ENCODE measurements at regions not wholly inside any gene's neighbourhood (a gene's known extent, or its start where the extent isn't known, plus 50 kb on each side); places are given as distances from the start of the nearest gene placed in this dataset.

GRCh38 chr17:12415031-12415430, 250.7 kb upstream of the MYOCD start:
- CTCF ChIA-PET, result no interaction called here
- H3K4me1 Mint-ChIP-seq, result no peaks in the 10 kb centered on the region
- H3K27me3 Mint-ChIP-seq, result no peaks in the 10 kb centered on the region
- H3K36me3 Mint-ChIP-seq, result no peaks in the 10 kb centered on the region
- no peak for DNase-seq
- H3K9me3 Mint-ChIP-seq, result peaks cover 23% of the 10 kb centered on the region
- no peak overlapping the region for H3K27ac Mint-ChIP-seq
- H3K4me3 Mint-ChIP-seq, result no peak overlapping the region

- Mint-ChIP-seq H3K27ac (no peak overlapping the region), H3K4me3 (no peak overlapping the region), H3K27me3 (no peaks in the 10 kb centered on the region), H3K36me3 (no peaks in the 10 kb centered on the region), H3K9me3 (peaks cover 42% of the 10 kb centered on the region), H3K4me1 (no peaks in the 10 kb centered on the region)
- CTCF ChIA-PET, result no interaction called here
- no peak for DNase-seq
Observed at GRCh38 chr17:12421077-12421476, 244.6 kb upstream of the MYOCD start.

- Mint-ChIP-seq H3K9me3 (peaks cover 44% of the 10 kb centered on the region), H3K27ac (no peak overlapping the region), H3K4me3 (no peak overlapping the region), H3K4me1 (no peaks in the 10 kb centered on the region), H3K36me3 (no peaks in the 10 kb centered on the region), H3K27me3 (no peaks in the 10 kb centered on the region)
- DNase-seq, result no peak
- CTCF ChIA-PET, result no interaction called here
Observed at GRCh38 chr17:12421646-12422306, 243.9 kb upstream of the MYOCD start.

- H3K36me3 Mint-ChIP-seq, result no peaks in the 10 kb centered on the region
- H3K9me3 Mint-ChIP-seq, result peaks cover 47% of the 10 kb centered on the region
- no peak for DNase-seq
- CTCF ChIA-PET, result no interaction called here
- no peaks in the 10 kb centered on the region for H3K4me1 Mint-ChIP-seq
- H3K4me3 Mint-ChIP-seq, result no peak overlapping the region
- H3K27me3 Mint-ChIP-seq, result no peaks in the 10 kb centered on the region
- no peak overlapping the region for H3K27ac Mint-ChIP-seq
Observed at GRCh38 chr17:12422651-12423050, 243.0 kb upstream of the MYOCD start.

- no peaks in the 10 kb centered on the region for H3K4me1 Mint-ChIP-seq
- H3K27ac Mint-ChIP-seq, result no peak overlapping the region
- no peak overlapping the region for H3K4me3 Mint-ChIP-seq
- H3K27me3 Mint-ChIP-seq, result no peaks in the 10 kb centered on the region
- DNase-seq, result no peak
- CTCF ChIA-PET, result no interaction called here
- H3K36me3 Mint-ChIP-seq, result no peaks in the 10 kb centered on the region
- peaks cover 47% of the 10 kb centered on the region for H3K9me3 Mint-ChIP-seq
Observed at GRCh38 chr17:12423337-12423736, 242.4 kb upstream of the MYOCD start.

GRCh38 chr17:12429116-12429515, 236.6 kb upstream of the MYOCD start:
- no peak for DNase-seq
- CTCF ChIA-PET, result no interaction called here
- Mint-ChIP-seq H3K9me3 (peaks cover 52% of the 10 kb centered on the region), H3K4me1 (no peaks in the 10 kb centered on the region), H3K4me3 (no peak overlapping the region), H3K27ac (no peak overlapping the region), H3K36me3 (no peaks in the 10 kb centered on the region), H3K27me3 (no peaks in the 10 kb centered on the region)

- Mint-ChIP-seq H3K4me3 (no peak overlapping the region), H3K27me3 (no peaks in the 10 kb centered on the region), H3K9me3 (peaks cover 41% of the 10 kb centered on the region), H3K36me3 (no peaks in the 10 kb centered on the region), H3K27ac (no peak overlapping the region), H3K4me1 (no peaks in the 10 kb centered on the region)
- CTCF ChIA-PET, result no interaction called here
- no peak for DNase-seq
Observed at GRCh38 chr17:12431188-12431587, 234.5 kb upstream of the MYOCD start.

GRCh38 chr17:12438212-12438611, 227.5 kb upstream of the MYOCD start:
- Mint-ChIP-seq H3K4me3 (no peak overlapping the region), H3K36me3 (no peaks in the 10 kb centered on the region), H3K9me3 (peaks cover 28% of the 10 kb centered on the region), H3K4me1 (no peaks in the 10 kb centered on the region), H3K27ac (no peak overlapping the region), H3K27me3 (no peaks in the 10 kb centered on the region)
- no peak for DNase-seq
- CTCF ChIA-PET, result no interaction called here

- Mint-ChIP-seq H3K9me3 (peaks cover 24% of the 10 kb centered on the region), H3K27ac (no peak overlapping the region), H3K4me3 (no peak overlapping the region)
Observed at GRCh38 chr17:12438813-12439586, 226.7 kb upstream of the MYOCD start.

GRCh38 chr17:12445331-12445730, 220.4 kb upstream of the MYOCD start:
- no peaks in the 10 kb centered on the region for H3K27me3 Mint-ChIP-seq
- H3K36me3 Mint-ChIP-seq, result no peaks in the 10 kb centered on the region
- H3K4me1 Mint-ChIP-seq, result no peaks in the 10 kb centered on the region
- CTCF ChIA-PET, result no interaction called here
- H3K27ac Mint-ChIP-seq, result no peak overlapping the region
- no peak overlapping the region for H3K4me3 Mint-ChIP-seq
- peaks cover 7% of the 10 kb centered on the region for H3K9me3 Mint-ChIP-seq
- no peak for DNase-seq

More at GRCh38 chr17:12438813-12439586, 226.7 kb upstream of the MYOCD start:
- CTCF ChIA-PET, result no interaction called here
- Mint-ChIP-seq H3K36me3 (no peaks in the 10 kb centered on the region), H3K27me3 (no peaks in the 10 kb centered on the region), H3K4me1 (no peaks in the 10 kb centered on the region)
- DNase-seq, result no peak

- no peak overlapping the region for H3K4me3 Mint-ChIP-seq
- DNase-seq, result no peak
Observed at GRCh38 chr17:12457493-12457892, 208.2 kb upstream of the MYOCD start.

GRCh38 chr17:12459736-12460135, 206.0 kb upstream of the MYOCD start:
- Mint-ChIP-seq H3K4me3 (no peak overlapping the region), H3K27me3 (no peaks in the 10 kb centered on the region)
- CTCF ChIA-PET, result no interaction called here

More at GRCh38 chr17:12457493-12457892, 208.2 kb upstream of the MYOCD start:
- no peak overlapping the region for H3K27ac Mint-ChIP-seq
- no peaks in the 10 kb centered on the region for H3K27me3 Mint-ChIP-seq
- H3K36me3 Mint-ChIP-seq, result no peaks in the 10 kb centered on the region
- CTCF ChIA-PET, result no interaction called here
- H3K9me3 Mint-ChIP-seq, result peaks cover 15% of the 10 kb centered on the region
- H3K4me1 Mint-ChIP-seq, result no peaks in the 10 kb centered on the region

GRCh38 chr17:12463102-12463501, 202.6 kb upstream of the MYOCD start:
- no peaks in the 10 kb centered on the region for H3K4me1 Mint-ChIP-seq
- no peak overlapping the region for H3K27ac Mint-ChIP-seq
- no peak for DNase-seq
- CTCF ChIA-PET, result no interaction called here
- no peak overlapping the region for H3K4me3 Mint-ChIP-seq
- peaks cover 14% of the 10 kb centered on the region for H3K9me3 Mint-ChIP-seq
- no peaks in the 10 kb centered on the region for H3K27me3 Mint-ChIP-seq
- no peaks in the 10 kb centered on the region for H3K36me3 Mint-ChIP-seq

More at GRCh38 chr17:12459736-12460135, 206.0 kb upstream of the MYOCD start:
- H3K27ac Mint-ChIP-seq, result no peak overlapping the region
- no peaks in the 10 kb centered on the region for H3K4me1 Mint-ChIP-seq
- H3K36me3 Mint-ChIP-seq, result no peaks in the 10 kb centered on the region
- DNase-seq, result no peak
- H3K9me3 Mint-ChIP-seq, result peaks cover 14% of the 10 kb centered on the region

- Mint-ChIP-seq H3K36me3 (no peaks in the 10 kb centered on the region), H3K4me1 (no peaks in the 10 kb centered on the region), H3K27ac (no peak overlapping the region), H3K9me3 (peaks cover 8% of the 10 kb centered on the region), H3K4me3 (no peak overlapping the region), H3K27me3 (no peaks in the 10 kb centered on the region)
- CTCF ChIA-PET, result no interaction called here
- no peak for DNase-seq
Observed at GRCh38 chr17:12472252-12473173, 193.2 kb upstream of the MYOCD start.

All from activated naive CD4-positive, alpha-beta T cell treated with anti-CD3 and anti-CD28 coated beads, Interleukin-2, amount 10 ng/mL, durations not matched to agents 7 days and 5 days (primary cell).